HCEC 1CT (cell line): ENCODE measurements at regions not wholly inside any gene's neighbourhood (a gene's known extent, or its start where the extent isn't known, plus 50 kb on each side); places are given as distances from the start of the nearest gene placed in this dataset.
"Not testable (repeated sequence)": the region's sequence is repeated elsewhere in the genome, so short reads cannot be mapped to it uniquely, and the experiment has no call there.

Experiments used
- DNase-seq: peaks from one replicate; pipeline ENCODE4 v3.0.0-alpha.2; 2017

- DNase-seq: peak; percentile 82
Measured at GRCh38 chr4:26048378-26048882, 134.4 kb downstream of the SMIM20 start.

DNA sequence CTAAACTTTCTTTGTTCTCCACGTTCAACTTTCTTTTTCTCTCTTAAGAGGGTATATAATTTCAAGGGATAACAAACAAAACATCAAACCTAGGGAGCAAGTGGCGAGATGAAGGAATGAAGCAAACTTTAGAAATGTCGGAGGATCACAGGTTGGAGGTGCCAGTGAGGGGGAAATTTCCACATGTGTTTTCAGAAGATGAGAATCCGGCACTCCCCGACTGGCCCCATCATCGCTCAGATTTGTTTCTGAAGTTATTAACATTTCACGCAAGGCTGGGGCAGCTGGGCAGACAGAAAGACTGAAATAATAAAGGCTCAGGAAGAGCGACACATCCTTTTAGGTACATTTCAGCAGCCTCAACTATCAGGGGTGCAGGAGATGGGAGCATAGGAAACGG is 134.9 kb downstream of the SMIM20 start:
- DNase-seq: peak; percentile 8

DNA sequence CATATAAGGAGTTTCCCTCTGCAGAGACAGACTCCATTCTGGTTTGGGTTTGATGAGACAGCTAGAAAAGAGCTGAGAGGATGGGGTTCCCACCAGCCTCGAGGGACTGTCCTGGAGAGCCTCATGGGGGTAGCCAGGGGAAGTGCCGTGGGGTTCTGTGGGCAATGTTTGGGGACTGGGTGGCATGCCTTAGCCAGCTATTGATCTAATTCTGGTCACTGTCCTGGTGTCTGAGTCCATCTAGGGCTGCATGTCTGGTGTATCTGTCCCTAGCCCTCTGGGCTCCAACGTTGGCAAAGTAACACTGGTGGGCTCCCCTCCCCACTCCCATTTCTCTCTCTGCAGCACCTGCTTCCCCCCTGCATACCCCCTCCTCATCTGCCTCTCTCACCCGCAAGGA is 135.4 kb downstream of the SMIM20 start:
- DNase-seq: no peak

GRCh38 chr4:26050212-26050643 is 136.2 kb downstream of the SMIM20 start:
- DNase-seq: no peak

DNA sequence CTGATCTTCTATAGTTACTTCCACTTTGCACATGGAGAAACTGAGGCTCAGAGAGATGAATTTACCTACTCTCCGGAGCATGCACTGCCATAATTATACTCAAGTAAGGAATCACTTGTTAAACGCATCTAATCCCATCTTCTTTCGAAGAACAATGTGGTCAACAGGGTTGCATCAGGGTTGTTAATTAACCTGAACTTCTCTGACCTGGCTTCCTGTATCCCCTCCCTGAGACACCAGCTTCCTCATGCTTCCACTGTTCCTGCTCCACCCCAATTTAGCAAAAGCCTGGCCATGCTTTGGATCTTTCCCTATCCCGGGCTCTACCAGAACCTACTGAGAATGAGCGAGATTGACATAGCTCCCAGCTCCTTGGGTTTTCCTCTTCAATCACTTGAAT is 136.7 kb downstream of the SMIM20 start:
- DNase-seq: no peak

DNA sequence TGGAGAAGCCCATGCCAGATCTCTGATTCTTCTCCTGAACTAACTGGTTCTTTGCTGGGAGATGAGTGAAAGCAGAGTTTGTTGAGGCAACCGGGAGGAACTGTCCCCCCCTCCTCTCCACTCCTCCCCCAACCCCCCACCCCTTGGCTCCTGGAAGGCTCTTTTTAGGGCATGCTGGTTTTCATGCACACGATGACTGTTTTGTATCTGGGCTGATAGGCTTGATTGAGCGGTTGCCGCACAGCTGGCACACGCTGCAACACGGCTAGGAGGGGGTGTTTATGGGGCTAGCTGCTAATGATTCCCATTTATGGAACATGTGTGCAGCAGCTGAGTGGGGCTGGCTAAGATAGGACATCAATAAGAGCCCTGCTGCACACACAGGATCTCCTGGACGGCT is 137.2 kb downstream of the SMIM20 start:
- DNase-seq: no peak

DNA sequence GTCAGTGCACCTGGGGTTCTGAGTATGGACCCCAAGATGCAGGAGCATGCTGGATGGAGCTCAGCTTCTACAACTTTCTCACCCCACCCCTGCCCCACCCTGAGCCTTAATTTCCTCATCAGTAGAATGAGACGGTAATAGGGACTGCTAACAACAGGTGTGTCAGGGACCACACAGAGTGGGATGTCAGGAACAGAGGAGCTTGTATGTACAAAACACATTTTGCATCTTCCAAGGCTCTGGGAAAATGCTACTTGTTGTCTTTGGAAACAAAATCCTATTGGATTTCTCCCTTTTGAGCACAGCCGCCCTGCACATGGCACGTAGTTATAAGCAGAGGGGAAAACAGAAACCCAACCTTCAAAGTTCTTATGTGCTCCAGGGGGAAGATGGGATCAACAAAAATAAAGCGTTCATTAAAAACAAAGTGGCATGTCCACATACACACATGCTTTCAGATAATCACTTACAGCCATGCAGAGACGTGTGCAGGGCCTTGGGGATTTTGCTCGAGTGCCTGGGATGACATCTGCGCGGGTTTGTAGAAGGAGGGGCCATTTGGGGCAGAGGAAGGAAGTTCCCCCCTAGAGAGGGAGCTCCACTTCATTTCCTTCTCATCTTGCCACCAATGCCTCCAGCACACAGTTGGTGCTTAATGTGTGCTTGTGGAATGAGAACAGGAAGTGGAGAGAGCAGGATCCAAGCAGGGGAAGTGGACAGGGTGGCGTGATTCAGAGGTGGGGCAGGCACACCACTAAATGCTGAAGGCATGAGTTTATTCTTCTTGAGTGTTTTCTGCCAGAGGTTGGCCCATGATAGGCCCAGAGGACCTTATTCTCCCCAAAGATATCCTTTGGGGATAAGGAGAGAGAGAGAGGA is 138.9 kb downstream of the SMIM20 start:
- DNase-seq: no peak

DNA sequence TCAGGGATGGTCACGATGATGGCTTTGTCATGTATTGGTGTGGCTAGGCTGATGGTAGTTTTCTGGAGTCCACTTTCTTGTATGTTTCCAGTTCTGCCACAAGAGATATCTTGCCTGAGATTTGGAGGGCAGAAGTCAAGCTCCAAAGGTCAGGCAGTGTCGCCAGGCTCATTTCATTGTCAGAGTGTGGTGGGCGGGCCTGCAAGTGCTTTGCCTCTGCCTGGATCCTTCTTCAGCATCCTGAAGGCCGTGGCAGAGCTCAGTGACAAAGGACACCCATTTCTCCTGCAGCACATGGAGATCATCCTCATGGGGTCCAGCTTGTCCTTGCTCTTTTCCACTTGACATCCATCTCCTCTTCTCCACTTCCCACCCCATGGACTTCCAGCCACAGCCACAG is 139.7 kb downstream of the SMIM20 start:
- no peak for DNase-seq

GRCh38 chr4:26055855-26056254 is 141.8 kb downstream of the SMIM20 start:
- DNase-seq: no peak

DNA sequence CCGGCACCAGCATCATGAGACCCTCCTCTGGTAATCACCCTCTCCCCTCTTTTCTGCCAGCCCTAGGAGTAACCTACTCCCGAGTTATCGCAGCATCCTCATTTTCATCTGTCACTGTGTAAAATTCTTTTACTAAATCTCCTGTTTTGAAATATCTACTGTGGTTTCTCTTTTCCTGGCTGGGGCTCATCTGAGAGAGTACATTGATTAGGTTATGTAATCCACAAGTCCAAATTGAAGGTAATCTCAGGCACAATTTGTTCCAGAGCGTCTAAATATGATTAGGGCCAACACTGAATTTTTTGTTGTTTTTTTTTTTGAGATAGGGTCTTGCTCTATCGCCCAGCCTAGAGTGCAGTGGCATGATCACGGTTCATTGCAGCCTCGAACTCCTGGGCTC is 142.4 kb downstream of the SMIM20 start:
- DNase-seq: no peak

DNA sequence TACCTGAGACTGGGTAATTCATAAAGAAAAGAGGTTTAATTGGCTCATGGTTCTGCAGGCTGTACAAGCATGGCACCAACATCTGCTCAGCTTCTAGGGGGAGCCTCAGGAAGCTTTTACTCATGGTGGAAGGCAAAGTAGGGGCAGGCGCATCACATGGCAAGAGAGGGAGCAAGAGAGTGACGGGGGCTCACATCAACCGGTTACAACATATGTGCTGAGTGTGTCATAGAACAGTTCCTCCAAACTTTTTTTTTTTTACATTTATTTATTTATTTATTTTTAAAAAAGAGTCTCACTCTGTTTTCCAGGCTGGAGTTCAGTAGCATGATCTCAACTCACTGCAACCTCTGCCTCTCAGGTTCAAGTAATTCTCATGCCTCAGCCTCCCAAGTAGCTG is 143.8 kb downstream of the SMIM20 start:
- not testable (repeated sequence) for DNase-seq

GRCh38 chr4:26058537-26058936 is 144.5 kb downstream of the SMIM20 start:
- DNase-seq: no peak

- DNase-seq: no peak
Measured at GRCh38 chr4:26059391-26060154, 145.6 kb downstream of the SMIM20 start.

DNA sequence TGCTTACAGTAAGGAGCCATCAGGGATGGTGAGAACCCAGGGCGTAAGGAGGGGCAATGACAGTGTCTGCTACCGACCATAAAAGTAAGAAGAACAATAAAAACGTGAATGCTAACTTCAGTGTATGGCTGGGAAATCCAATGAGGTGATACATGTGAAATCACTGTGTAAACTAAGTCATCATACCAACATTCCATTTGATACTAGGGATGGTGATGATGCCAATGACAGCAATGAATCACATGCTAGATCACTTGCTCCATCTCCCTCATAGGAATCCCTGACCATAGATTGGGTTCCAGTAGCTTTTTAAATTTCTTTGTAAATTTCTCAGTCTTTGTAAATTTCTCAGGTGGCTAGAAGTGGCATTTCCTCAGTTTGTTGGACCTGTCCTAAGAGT is 146.3 kb downstream of the SMIM20 start:
- DNase-seq: peak; percentile 40

- peak; percentile 58 for DNase-seq
Measured at GRCh38 chr4:26061248-26061986, 147.4 kb downstream of the SMIM20 start.

DNA sequence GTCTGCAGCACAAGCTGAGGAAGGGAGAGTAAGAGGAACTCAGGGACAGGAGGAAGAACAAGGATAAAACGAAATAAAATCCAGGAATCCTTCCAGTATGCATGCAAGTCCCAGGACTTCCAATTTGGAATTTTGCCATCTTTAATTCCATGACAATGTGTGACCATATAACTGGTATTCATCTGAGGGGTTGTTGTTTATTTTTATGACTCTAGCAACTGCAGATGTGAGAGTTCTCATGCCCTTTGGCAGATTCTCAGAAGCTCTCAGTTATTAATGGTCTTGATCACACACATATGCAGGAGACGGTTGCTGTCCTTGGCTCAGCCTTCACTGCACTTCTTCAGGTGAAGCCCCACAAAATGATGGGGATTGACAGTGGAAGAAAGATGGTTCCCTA is 148.2 kb downstream of the SMIM20 start:
- DNase-seq: peak; percentile 50

DNA sequence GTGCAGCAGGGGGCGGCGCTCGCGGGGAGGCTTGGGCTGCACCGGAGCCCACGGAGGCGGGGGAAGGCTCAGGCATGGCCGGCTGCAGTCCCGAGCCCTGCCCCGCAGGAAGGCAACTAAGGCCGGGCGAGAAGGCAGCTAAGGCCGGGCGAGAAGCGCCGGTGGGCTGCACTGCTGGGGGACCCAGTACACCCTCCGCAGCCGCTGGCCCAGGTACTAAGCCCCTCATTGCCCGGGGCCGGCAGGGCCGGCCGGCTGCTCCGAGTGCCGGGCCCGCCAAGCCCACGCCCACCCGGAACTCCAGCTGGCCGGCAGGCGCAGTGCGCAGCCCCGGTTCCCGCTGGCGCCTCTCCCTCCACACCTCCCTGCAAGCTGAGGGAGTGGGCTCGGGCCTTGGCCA is 150.0 kb downstream of the SMIM20 start:
- DNase-seq: not testable (repeated sequence)

- DNase-seq: no peak
Measured at GRCh38 chr4:26065833-26066232, 151.8 kb downstream of the SMIM20 start.

DNA sequence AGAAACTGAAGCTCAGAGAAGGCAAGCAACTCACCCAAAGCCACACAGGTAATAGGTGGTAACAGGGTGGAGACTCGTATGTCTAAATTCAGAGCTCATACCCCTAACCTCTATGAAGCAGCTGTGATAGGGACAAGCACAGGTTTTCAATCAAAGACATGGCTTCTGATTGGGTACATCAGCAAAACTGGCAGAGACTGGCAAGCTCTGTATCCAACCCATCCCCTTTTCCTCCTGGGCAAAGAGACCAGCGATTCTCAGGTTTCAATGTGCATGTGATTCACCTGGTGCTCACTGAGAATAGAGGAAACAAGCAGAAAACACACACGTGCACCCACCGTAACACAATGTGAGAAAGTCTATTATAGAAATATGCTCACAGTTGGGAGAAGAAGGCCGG is 153.0 kb downstream of the SMIM20 start:
- DNase-seq: no peak

DNA sequence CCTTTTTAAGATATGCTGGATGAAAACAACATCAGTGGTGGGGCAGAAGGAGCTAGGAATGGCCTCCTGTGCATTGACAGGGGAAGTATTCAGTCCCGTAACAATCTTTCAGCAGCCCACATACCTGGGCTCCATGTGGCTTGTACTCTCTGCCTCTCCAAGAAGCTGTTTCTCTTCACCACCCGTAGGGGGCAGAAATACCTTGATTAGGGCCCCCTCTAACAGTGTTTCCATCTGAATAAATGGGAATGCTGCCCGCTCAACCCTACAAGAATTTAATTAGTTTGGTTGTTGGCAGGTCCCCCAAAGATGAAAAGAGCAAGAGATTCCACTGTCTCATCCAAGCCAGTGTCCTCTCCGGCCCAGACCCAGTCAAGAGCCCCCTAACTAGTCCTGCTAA is 155.2 kb downstream of the SMIM20 start:
- DNase-seq: peak; percentile 45

DNA sequence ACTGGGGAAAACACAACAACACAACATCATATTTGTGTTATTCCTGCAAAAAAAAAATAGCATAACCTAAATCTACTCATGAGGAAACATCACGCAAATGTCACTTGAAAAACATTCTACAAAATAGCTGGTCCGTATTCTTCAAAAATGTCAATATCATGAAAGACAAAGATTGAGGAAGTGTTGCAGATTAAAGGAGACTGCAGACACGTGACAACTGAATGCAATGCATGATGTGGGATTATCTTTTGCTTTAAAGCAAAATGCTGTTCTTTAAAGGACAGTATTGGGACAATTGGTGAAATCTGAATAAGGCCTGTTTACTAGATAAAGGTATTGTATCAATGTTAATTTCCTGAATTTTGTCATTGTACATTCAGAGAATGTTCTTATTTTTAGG is 157.7 kb downstream of the SMIM20 start:
- DNase-seq: no peak

DNA sequence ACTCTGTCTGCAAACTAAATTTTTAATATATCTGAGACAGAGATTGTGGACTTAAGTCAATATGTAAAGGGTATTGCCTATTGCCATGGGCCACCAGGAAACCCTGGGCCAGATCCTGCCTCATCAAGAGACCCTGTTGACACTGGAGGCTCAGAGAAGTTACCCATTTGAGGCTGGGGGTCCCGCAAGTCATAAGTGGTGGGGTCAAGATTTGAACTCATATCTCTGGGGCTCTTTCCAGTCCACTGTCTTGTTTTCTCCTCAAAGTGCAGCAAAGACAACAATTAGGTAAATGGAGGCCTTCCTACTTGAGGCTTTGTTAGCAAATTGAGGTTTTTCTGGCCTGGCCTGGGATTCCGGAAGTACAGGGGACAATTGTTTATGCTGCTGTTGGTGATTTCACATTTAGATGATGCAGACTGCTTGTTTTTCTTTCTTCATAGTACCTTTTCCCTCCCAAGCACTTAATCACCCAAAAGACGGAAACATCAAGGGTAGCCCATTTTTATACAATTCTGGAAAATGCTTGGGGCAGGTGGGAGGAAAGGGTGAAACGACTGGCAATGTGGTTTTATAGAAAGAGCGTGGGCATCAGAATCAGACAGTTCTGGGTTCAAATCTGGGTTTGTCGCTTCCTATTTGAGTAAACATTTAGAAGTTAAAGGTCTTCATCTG is 160.0 kb downstream of the SMIM20 start:
- no peak for DNase-seq
